Glomerular visceral epithelial cell (primary cell): ENCODE measurements at regions not wholly inside any gene's neighbourhood (a gene's known extent, or its start where the extent isn't known, plus 50 kb on each side); places are given as distances from the start of the nearest gene placed in this dataset.

Source experiments
- DNase-seq: peaks from one replicate; pipeline ENCODE4 v3.0.0-alpha.2; 2016; ENCODE audit errors: extremely low spot score

DNA sequence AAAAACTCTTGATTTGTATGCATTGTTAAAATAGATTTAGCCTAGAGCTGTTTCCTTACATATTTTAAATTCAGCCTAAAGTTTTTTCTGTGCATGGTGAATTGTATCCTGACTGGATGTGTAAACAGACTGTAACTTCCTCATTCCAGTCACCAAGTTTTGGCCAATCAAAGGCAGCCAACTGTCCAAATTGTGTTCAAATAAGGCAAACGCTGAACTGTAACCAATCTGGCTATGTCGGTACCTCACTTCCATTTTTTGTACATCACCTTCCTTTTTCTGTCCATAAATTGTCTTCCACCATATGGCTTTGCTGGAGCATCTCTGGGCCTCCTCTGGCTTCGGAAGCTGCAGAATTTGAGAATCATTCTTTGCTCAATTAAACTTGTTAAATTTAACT, 1921.9 kb upstream of the SEL1L start:
- DNase-seq, result no peak

DNA sequence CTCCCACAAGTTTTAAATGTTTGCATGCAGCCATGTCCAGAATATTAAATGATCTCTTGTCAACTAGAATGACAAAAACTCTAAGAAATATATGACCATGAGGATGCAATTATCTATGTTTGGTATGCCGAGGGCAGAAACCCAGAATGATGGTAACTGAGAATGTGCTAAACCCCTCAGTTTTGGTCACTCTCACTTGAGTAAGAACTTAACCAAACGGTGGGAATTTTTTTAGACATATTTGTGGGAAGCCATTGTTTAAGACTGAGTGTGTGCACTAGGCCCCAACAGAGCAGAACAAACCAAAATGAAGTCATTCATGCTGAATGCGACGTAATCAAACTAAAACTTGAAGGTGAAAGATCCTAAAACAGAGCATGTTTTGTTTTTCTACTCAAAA, 1927.9 kb upstream of the SEL1L start:
- DNase-seq, result peak; percentile 28

DNA sequence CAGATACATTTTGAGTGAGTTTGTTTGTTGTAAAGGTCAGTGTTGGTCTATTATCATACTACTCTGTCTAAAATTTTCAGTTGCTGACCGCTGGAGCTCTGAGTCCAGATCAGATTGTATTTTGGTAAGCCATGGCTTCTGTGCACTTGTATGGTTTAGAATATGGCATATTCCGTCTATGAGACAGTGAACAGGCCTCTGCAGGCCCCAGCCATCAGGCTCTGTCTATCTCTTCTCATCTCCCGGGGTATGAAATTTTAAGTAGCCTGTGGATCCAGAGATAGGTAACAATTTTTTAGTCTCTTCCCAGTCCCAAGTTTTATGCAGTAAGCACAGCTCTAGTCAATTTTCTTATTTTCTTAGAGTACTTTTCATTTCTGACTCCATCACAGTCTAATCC, 1929.1 kb upstream of the SEL1L start:
- no peak for DNase-seq

DNA sequence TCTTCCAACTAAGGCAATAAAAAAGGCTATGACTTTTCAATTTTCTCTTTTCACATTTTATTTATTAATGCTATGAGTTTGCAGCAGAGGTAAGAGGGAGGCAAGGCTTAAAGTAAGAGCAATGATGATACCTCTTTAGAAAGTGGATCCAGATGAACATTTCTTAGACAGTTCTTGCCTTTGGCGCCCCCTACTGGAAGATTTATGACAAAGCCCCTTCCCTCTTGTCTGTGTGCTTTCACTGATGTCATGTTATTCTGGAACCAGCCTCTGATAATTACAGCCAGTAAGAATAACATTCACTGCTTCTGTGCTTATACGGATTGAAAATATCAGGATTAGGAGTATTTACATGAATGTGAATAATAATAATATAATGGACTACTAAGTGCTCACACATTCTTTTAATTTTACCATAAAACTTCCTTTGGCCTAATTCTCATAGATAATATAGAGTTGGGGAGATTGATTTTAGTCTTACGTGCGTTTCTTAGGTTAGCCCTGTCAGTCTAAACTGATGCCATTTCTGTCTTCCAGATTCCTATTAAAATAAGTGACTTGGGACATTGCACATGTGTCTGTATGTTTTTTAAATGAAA, 1929.9 kb upstream of the SEL1L start:
- peak; percentile 45 for DNase-seq

DNA sequence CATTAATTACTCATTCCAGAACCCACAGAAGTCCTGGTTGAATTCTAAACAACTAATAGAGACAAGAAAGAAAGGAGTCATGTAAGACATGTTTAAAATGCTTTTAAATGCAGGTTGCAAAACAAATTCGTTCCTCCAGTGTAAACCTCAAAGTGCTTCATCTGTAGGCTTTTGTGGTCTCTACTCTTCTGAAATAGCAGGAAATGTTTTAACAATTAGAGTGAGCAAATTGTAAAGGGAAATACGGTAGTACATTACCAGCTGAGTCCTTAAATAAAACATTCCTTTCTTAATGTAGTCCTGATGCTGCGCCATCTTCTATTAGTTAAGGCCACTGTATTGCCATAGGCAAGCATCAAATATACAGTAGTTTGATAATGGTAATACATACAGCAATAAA, 1934.2 kb upstream of the SEL1L start:
- no peak for DNase-seq

DNA sequence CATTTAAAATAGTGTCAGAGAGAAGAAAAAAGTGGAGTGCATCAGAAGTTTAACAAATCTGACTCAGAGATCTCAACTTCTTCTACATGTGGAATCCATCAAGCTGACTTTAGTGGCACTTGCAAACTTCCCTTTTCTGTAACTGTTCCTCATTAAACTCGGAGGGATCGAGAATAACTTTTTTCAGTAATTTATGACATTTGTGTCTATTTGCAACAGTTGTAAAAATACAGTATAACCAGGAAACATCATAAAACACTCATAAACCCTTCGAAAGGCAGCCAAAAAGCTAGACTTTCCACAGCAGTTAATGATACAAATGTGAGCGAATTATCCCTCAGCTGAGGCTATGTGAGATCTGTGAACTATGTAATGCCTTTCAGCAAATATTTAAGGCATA, 1936.8 kb upstream of the SEL1L start:
- no peak for DNase-seq

DNA sequence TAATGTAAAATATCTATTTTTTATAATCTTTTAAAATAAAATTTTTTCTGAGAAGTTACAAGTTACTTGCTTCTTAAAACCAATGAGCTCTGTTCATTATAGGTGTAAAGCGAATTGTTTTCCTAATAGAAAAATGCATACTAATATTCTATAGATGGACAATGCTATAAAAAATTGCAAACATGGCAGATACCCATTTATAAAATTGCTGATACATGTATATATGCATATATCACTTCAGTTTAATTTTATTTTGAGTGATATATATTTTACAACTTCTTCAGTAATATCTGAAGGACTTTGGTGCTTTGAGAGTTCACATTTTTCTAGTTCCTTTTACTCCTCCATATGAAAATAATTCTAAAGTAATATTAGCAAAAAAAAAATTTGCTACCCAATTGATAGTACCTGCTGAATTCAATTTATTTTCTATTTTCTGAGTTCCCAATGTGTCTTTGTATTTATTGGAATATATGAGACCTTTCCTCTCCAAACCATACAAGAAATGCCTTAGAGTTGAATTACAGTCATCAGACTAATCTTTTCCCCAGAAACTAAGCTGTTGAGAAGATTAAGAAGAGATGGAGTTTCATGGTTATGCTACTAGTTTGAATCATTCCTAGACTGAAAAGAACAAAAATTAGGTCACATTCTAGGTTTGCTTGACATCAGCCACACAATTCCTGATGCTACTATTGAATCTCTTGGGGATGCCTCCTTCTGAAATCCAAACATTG, 1937.5 kb upstream of the SEL1L start:
- no peak for DNase-seq

DNA sequence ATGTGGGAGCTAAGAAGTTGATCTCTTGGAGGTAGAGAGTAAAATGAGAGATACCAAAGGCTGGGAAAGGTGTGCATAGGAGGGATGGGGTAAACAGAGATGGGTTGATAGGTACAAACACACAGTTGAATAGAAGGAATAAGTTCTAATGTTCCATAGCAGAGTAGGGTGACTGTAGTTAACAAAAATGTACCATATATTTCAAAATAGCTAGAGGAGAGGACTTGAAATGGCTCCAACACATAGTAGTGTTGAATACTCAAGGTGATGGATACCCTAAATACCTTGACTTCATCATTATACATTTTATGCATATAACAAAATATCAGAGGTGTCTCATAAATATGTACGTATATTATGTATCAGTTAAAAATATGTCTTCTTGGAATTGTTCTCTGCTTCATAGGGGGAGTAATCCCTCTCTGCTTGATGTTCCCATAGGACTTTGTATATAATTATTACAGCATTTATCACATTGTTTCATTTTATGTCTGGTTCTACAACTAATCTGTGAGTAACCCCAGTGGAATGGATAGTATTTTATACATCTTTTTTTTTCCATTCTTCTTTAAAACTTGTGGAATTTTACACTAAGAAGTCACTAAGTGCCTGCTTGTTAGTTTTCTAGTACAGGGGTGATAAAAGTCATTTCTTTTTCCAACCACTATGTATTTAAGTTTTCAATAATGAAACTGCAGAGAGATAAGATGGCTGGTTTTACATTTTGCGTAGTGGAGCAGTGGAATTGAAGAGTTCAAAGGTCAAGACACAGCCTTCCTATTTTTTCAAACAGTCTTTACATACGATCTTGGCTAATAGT, 1940.0 kb upstream of the SEL1L start:
- DNase-seq, result no peak

DNA sequence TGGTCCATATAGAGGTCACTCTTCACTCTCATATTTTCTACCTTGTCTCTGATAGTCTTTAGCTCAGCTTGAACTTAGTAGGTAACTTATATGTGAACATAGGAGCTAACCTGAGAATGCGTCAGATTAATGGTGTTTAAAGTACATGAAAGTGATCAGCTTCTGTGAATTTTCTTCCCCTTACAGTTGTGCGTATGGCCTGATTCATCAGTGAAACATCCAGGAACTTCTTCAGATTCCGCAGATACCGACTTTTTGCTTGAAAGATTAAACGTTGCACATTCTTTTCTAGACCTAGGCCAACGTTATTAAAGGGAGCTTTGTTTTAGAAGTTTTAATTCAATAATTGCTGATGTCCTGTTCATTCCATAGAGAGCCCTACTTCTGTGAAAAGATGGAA, 1945.1 kb upstream of the SEL1L start:
- no peak for DNase-seq

DNA sequence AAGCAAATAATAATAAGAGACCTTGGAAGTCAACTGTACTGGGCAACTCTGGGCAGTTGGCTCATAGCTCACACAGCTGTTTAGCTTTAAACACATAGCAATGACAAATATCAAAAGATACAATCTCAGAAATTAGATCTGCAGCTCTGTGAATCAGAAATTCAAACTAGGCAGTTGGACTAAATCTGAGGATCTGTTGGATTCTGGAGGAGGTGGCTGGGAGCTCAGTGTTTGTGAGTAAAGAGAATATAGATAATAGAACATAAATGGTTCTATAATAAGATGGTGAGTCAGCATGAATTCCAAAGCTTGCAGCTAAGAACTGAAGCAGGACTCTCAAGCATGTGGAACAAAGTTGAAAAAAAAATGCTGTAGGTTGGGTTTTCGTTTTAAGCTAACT, 1949.4 kb upstream of the SEL1L start:
- DNase-seq, result no peak

DNA sequence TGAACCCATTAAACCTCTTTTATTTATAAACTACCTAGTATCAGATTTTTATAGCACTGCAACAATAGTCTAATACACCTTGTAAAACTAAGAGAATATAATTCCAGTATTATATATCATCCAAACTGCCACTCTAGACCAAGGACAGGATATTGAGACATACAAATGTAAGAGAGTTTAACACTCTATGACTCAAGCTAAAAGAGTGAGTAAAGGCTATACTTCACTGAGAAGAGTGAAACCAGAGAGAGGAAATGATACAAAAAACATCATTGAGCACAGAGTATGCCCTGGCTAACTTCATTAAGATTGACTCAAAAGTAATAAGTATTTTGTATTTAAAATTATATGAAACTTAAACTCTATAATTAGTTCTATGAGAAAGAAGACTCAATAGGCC, 1951.9 kb upstream of the SEL1L start:
- DNase-seq, result no peak

DNA sequence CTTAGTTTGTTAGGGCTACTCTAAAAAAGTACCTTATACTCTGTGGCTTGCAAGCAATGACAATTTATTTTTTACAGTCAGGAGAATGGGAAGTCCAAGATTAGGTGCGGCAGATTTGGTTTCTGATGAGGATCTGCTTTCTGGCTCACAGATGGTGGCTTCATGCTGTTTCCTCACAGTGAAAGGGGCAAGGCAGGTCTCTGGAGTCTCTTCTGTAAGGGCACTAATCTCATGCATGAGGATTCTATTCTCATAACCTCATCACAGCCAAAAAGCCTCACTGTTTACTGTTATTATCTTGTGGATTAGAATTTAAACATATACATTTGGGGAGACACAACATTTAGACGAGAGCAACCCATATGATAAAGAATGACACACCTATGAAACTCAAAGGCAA, 1957.4 kb upstream of the SEL1L start:
- DNase-seq, result no peak

DNA sequence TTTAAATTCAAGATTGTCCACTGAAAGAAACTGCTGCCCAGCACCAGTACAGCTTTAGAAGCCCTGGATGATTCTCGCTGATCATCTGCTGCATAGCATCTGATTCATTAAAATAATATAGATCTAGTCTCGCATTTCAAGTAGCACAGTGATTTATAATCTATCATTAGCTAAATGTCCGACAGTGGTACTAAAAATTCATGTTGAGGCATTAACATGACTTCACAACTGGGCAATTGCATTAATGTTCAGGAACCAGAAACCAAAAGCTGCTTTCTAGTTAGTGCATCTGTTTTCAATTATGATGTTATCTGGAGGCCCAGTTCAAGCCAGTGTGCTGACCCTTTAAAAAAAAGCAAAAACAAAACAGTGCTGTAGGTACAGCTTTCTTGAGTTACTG, 1987.2 kb upstream of the SEL1L start:
- DNase-seq, result no peak

DNA sequence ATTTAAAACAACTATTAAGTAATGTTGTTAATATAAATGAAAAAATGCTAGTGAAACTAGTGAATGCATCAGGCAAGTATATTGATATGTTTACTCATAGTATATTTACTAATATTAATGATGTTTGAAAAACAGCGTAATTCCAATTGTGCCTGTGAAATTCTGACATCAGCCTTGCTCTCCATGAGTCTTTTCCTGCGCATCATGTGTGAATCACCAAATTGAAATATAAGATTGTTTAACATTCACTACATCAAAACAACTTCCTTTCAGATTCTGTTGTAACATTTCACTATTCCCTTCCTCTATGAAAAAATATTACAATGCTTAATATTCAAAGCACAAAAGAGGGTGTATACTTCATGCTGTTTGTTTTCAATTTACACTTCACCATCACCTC, 1995.9 kb upstream of the SEL1L start:
- no peak for DNase-seq

DNA sequence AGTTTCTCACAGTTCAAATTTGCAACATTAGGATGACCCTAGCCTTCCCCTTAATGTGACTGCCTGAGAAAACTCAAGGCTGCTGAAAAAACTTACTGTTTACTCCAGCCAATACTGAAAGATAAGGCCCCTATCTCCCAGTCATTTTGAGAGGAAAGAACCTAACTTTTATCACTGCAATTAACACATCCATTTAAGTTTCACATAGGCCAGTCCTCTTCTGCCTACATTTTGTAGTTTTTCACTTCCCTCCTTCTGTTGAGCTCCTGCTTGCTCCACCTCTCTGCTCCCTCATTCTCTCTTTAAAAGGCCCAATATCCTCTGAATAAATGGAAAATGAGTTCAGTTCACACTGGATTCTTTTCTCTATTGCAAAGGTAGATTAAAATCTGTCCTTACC, 1996.2 kb upstream of the FLRT2 start:
- DNase-seq, result no peak

DNA sequence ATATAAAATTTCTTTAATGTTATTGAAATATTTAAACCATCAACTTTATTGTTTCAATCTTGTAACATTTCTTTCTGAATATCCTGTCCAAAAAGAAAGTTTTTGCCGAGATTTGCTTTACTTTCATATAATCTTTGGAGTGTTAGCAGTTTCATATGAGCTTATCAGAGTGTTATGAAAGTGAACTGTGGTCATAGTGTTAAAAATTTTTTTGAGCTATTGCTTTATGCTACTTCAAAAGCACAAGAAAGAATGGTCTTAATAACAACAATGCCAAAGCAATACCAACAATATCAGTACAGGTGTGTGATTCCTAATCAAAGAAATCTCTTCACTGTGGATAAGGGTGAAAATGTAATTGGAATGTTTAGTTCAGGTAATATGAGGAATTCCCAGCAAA, 1994.9 kb upstream of the FLRT2 start:
- no peak for DNase-seq

DNA sequence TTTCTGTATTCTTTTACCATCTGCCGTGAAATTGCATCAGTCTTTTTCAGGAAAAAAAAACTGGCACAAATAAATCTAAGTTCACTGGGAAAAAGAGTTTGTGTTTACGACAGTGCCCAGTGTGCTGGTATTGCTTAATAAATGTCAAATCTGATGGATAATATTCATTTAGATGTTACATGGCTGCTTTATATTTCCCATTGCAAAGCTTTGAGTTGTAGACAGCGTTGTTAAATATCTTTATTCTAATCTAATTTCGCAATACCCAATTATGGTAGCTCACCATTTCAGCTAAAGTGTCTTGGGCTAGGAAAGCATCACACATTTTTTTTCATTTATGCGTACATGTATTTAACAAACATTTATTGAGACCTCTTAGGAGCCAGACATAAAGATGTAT, 1994.5 kb upstream of the FLRT2 start:
- no peak for DNase-seq

DNA sequence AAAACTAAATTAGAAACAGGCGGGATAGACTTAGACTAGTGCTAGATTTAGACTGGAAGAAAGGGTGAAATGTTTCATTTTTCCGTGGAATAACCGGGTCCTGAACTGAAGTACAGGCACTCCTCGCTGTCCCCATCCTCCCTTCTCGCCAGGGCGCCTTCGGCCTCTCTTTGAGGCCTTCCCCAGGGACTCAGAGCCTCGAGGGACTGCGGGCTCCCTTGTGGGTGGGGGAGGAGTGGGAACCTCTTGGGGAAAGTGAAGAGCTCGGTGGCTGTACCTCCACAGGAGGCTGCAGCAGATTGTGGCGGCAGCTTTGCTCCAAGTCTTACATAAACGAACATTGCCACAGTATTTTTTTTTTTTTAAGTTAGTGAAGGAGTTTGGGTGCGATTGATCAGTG, 1988.8 kb upstream of the FLRT2 start:
- no peak for DNase-seq

DNA sequence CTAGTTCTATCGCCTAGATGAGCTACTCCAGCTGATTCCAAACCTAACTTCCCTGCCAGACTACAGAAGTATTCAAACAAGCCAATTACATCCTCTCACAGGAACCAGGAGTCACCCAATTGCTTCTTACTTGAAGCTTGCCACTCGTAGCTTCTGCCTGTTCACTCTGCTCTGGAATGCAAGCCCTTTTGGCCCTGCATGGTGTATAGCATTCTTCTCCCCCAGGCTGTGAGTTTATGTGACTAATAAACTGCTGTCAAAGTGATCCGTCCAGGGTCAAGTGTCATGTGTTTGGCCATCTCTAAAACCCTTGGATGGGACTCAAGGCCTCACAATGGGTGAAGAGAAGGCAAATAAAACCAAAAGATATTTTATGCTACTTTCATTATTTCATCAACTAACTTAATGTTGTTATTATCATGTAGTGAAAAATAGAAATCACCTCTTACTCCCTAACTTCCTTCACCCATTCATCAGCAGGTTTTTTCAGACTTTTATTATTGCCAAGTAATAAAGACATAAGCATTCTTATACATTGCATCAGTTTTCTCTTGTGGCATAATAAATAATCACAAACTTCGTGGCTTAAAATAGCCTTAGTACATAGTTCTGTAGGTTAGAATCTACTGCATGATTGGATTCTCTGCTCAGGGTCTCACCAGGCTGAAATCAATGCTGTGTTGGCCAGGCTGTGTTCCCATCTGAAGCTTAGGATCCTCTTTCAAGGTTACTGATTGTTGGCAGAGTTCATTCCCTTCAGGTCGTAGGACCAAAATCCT, 1981.7 kb upstream of the FLRT2 start:
- DNase-seq, result no peak

DNA sequence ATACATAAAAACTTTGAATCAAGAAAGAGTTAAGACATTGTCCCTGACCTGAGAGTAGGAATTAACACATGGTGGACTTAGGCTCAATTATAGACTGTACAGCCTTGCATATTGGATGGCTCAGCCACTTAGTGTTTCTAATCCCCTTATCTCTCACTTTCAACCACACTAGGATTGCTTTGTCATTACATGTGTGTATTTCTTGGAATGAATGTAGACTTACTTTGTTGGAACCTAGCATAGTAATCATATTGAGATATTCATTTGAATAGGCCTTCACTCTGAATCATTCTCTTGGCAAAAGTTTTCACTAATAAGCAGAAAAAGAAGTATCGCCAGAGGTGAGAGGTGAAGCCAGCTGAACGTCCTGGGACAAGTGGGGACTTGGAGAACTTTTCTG, 1973.9 kb upstream of the FLRT2 start:
- DNase-seq, result no peak

DNA sequence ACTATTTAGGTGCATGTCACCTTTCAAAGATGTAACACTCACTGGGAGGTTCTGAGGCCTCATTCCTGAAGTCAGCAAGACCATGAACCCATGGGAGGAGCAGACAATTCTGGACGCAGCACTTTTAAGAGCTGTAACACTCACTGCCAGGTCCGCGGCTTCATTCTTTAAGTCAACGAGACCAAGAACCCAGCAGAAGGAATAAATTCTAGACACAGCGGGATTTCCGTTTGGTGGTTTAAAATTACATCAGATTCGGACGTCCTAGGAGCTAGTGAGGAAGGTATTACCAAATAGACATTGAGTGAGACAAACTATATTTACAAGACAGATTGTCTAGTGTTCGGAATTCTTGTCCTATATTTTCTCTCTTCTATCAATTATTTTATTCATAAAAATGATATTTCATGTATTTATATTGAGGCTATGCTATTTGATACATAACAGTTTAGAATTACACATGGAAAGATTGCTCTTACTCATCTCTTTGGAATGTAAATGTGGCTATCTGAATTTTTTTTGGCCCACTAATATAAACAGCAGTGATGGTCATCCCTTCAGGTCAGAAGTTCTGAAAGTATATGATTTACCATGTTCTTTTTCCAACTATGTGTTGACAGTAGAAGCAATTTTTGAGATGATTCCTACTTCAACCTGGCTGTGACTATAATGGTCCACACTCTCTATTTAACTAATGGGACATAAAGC, 1973.0 kb upstream of the FLRT2 start:
- DNase-seq, result peak; percentile 61

DNA sequence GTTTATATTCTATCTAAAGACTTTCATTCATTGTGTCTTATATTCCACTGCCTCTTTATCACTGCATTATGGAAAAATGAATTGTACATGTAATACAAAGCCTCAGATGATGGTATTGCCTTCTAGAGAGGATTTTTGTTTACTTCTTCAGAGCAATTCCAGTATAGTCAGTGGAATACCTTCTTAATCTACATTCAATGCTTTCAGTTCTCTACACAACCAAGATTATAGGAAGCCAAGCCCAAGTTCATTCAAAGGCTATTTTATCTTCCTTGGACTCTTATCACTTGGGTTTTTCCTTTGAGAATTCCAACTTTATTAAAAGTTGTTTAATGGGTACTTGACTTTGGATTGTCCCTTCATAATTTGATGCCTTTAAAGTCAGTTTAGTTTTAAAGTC, 1971.0 kb upstream of the FLRT2 start:
- no peak for DNase-seq
